Liver (tissue), 8 donors: ENCODE measurements at regions not wholly inside any gene's neighbourhood (a gene's known extent, or its start where the extent isn't known, plus 50 kb on each side); places are given as distances from the start of the nearest gene placed in this dataset.

Experiments
- DNase-seq: peaks from one replicate; pipeline ENCODE4 v3.0.0-alpha.2; 2017; ENCODE audit warnings: low spot score
- H3K27ac ChIP-seq, 2 donors: one replicate each; pipeline ENCODE4 v1.7.0; 2013; ENCODE audit warnings: inconsistent platforms in 2 of 2, low read length in 2 of 2, control low read depth in 1 of 2, low read depth in 1 of 2, mild to moderate bottlenecking in 1 of 2
- H3K27me3 ChIP-seq, 4 donors: one replicate each; pipeline versions ENCODE4 v1.6.1 to v1.7.0; 2013; ENCODE audit warnings: low read length in 3 of 4, inconsistent platforms in 1 of 4, mild to moderate bottlenecking in 1 of 4, moderate library complexity in 1 of 4; ENCODE audit not compliant: control insufficient read depth in 4 of 4, insufficient read depth in 4 of 4
- H3K36me3 ChIP-seq, 4 donors: one replicate each; pipeline versions ENCODE4 v1.6.1 to v1.7.0; 2013; ENCODE audit warnings: low read length in 3 of 4, mild to moderate bottlenecking in 3 of 4, low read depth in 1 of 4, moderate library complexity in 1 of 4; ENCODE audit not compliant: control insufficient read depth in 4 of 4, insufficient read depth in 3 of 4
- H3K4me1 ChIP-seq, 4 donors: one replicate each; pipeline versions ENCODE4 v1.6.1 to v1.7.0; 2013; ENCODE audit warnings: low read length in 3 of 4, mild to moderate bottlenecking in 3 of 4, moderate library complexity in 1 of 4; ENCODE audit not compliant: control insufficient read depth in 4 of 4, insufficient read depth in 4 of 4
- H3K4me3 ChIP-seq, 3 donors: one replicate each; pipeline versions ENCODE4 v1.6.1 to v1.7.0; 2013; ENCODE audit warnings: low read length in 3 of 3, control low read depth in 1 of 3, low read depth in 1 of 3, mild to moderate bottlenecking in 1 of 3
- H3K9ac ChIP-seq, 2 donors: one replicate each; pipeline ENCODE4 v1.7.0; 2013; ENCODE audit warnings: low read length in 2 of 2, mild to moderate bottlenecking in 2 of 2, moderate library complexity in 2 of 2, control low read depth in 1 of 2, low read depth in 1 of 2
- H3K9me3 ChIP-seq, 4 donors: one replicate each; pipeline versions ENCODE4 v1.6.1 to v1.7.0; 2013; ENCODE audit warnings: low read length in 3 of 4; ENCODE audit not compliant: control insufficient read depth in 4 of 4
- ATF3 ChIP-seq: IDR thresholded peaks from 2 replicates; pipeline ENCODE4 v1.6.1; 2016; ENCODE audit warnings: antibody characterized with exemption
- CTCF ChIP-seq: fragments of 150-350 bp; IDR thresholded peaks from 2 replicates; pipeline ENCODE4 v1.5.1; 2017; ENCODE audit warnings: improper control_type of control experiment, low read depth, low read length; ENCODE audit not compliant: missing input control
- EGR1 ChIP-seq, 2 donors: IDR thresholded peaks; 2 replicates each; pipeline ENCODE4 v1.6.1; 2016 to 2018; ENCODE audit warnings: antibody characterized with exemption in 2 of 2, low read depth in 2 of 2
- FOXA1 ChIP-seq: IDR thresholded peaks from 2 replicates; pipeline ENCODE4 v1.6.1; 2016; ENCODE audit warnings: antibody characterized with exemption
- FOXA2 ChIP-seq: IDR thresholded peaks from 2 replicates; pipeline ENCODE4 v1.6.1; 2016; ENCODE audit warnings: antibody characterized with exemption
- GABPA ChIP-seq, 2 donors: IDR thresholded peaks in 1 of 2; conservative IDR thresholded peaks in 1 of 2; 2 replicates each; pipeline ENCODE4 v1.6.1; 2016; ENCODE audit warnings: antibody characterized with exemption in 2 of 2, mild to moderate bottlenecking in 1 of 2, moderate library complexity in 1 of 2
- HNF4A ChIP-seq, 2 donors: conservative IDR thresholded peaks; 2 replicates each; pipeline ENCODE4 v1.6.1; 2016; ENCODE audit warnings: antibody characterized with exemption in 2 of 2, mild to moderate bottlenecking in 2 of 2
- HNF4G ChIP-seq: IDR thresholded peaks from 2 replicates; pipeline ENCODE4 v1.6.1; 2016; ENCODE audit warnings: antibody characterized with exemption
- MAX ChIP-seq: IDR thresholded peaks from 2 replicates; pipeline ENCODE4 v1.6.1; 2016; ENCODE audit warnings: antibody characterized with exemption
- NR2F2 ChIP-seq: IDR thresholded peaks from 2 replicates; pipeline ENCODE4 v1.6.1; 2016; ENCODE audit warnings: antibody characterized with exemption
- RAD21 ChIP-seq, 2 donors: IDR thresholded peaks; 2 replicates each; pipeline ENCODE4 v1.6.1; 2016; ENCODE audit warnings: antibody characterized with exemption in 2 of 2, mild to moderate bottlenecking in 2 of 2
- RXRA ChIP-seq, 2 donors: IDR thresholded peaks; 2 replicates each; pipeline ENCODE4 v1.6.1; 2017 to 2018; ENCODE audit warnings: antibody characterized with exemption in 2 of 2, mild to moderate bottlenecking in 1 of 2
- SP1 ChIP-seq: IDR thresholded peaks from 2 replicates; pipeline ENCODE4 v1.6.1; 2018; ENCODE audit warnings: antibody characterized with exemption, mild to moderate bottlenecking
- TAF1 ChIP-seq: conservative IDR thresholded peaks from 2 replicates; pipeline ENCODE4 v1.6.1; 2016; ENCODE audit warnings: antibody characterized with exemption, mild to moderate bottlenecking
- ZBTB33 ChIP-seq: IDR thresholded peaks from 2 replicates; pipeline ENCODE4 v1.6.1; 2016; ENCODE audit warnings: antibody characterized with exemption
- WGBS: extraction: QIAGEN DNeasy Blood & Tissue Kit; methylation state at CpG from one replicate; pipeline ENCODE4 v1.1.7; 2013; 5-methylcytosine and 5-hydroxymethylcytosine counted together
- donor health status: healthy.
- donor health status: healthy.
- donor health status: healthy.
- donor health status: healthy.
- donor health status: healthy.

GRCh38 chr4:181848357-181848756, 394.8 kb upstream of the TENM3 start (continued):
- TF ChIP-seq RXRA (IDR thresholded peaks at IDR 0.05), result no peak
- no peak for TF ChIP-seq MAX
- no peak for TF ChIP-seq HNF4G

- Histone ChIP-seq H3K27me3 (no peaks in the 10 kb centered on the region), H3K9me3 (peaks cover 0 to 3% (median under 1%) of the 10 kb centered on the region in 4 donors), H3K4me1 (no peaks in the 10 kb centered on the region), H3K4me3 (no peak overlapping the region), H3K9ac (no peak overlapping the region), H3K36me3 (no peaks in the 10 kb centered on the region), H3K27ac (no peak overlapping the region)
- DNase-seq, result no peak
- WGBS, result 58% methylated on average over 2 of the region's 2 CpGs
- TF ChIP-seq FOXA1 (no peak), SP1 (no peak), TAF1 (no peak), ZBTB33 (no peak), FOXA2 (no peak), CTCF (no peak), HNF4G (no peak), GABPA (IDR thresholded peaks at IDR 0.05 in 1 of 2, conservative IDR thresholded peaks at IDR 0.05 in 1 of 2) (no peak), EGR1 (IDR thresholded peaks at IDR 0.05; ENCODE audit: low read depth in 2 of 2) (no peak), ATF3 (no peak), MAX (no peak), NR2F2 (no peak)
These were observed 393.7 kb upstream of the TENM3 start for GRCh38 chr4:181849472-181849871.

GRCh38 chr4:181853881-181854511, 389.2 kb upstream of the TENM3 start:
- WGBS, result 67% methylated on average over 6 of the region's 6 CpGs
- no peaks in the 10 kb centered on the region for H3K36me3 ChIP-seq
- H3K4me1 ChIP-seq, result no peaks in the 10 kb centered on the region
- H3K9me3 ChIP-seq, result peaks cover 0 to 3% (median 0%) of the 10 kb centered on the region in 4 donors
- H3K27me3 ChIP-seq, result peaks cover 0 to 3% (median 0%) of the 10 kb centered on the region in 4 donors
- H3K9ac ChIP-seq, result no peak overlapping the region
- no peak for DNase-seq
- no peak overlapping the region for H3K27ac ChIP-seq
- no peak overlapping the region for H3K4me3 ChIP-seq
- TF ChIP-seq ATF3, result no peak
- no peak for TF ChIP-seq ZBTB33
- no peak for TF ChIP-seq SP1
- TF ChIP-seq MAX, result no peak
- TF ChIP-seq HNF4A (conservative IDR thresholded peaks at IDR 0.05), result no peak
- TF ChIP-seq HNF4G, result no peak
- TF ChIP-seq FOXA2, result no peak
- TF ChIP-seq FOXA1, result no peak
- no peak for TF ChIP-seq RAD21 (IDR thresholded peaks at IDR 0.05)
- TF ChIP-seq CTCF, result no peak
